Neuronal stem cell (in vitro differentiated cells): ENCODE measurements at regions not wholly inside any gene's neighbourhood (a gene's known extent, or its start where the extent isn't known, plus 50 kb on each side); places are given as distances from the start of the nearest gene placed in this dataset.
A peak's percentile ranks its signal among the peaks of the same experiment; 100 is the strongest.

ENCODE experiments used
- DNase-seq: peaks from one replicate; pipeline ENCODE4 v3.0.0-alpha.2; 2013; ENCODE audit warnings: low spot score
- H2AFZ ChIP-seq: one replicate; pipeline ENCODE4 v1.6.1; 2013; ENCODE audit warnings: mild to moderate bottlenecking, low read length, inconsistent platforms
- H2AK5ac ChIP-seq: 2 replicates; pipeline ENCODE4 v1.6.1; 2013; ENCODE audit warnings: low read depth, mild to moderate bottlenecking, inconsistent platforms, low read length, moderate library complexity, mixed read lengths
- H2BK120ac ChIP-seq: 2 replicates; pipeline ENCODE4 v1.6.1; 2013; ENCODE audit warnings: low read depth, mild to moderate bottlenecking, inconsistent platforms, low read length, moderate library complexity, mixed read lengths
- H2BK12ac ChIP-seq: one replicate; pipeline ENCODE4 v1.6.1; 2013; ENCODE audit warnings: low read length, inconsistent platforms
- H2BK15ac ChIP-seq: 2 replicates; pipeline ENCODE4 v1.6.1; 2013; ENCODE audit warnings: mild to moderate bottlenecking, low read length, inconsistent platforms, mixed read lengths
- H2BK5ac ChIP-seq: one replicate; pipeline ENCODE4 v1.6.1; 2013; ENCODE audit warnings: inconsistent platforms, mild to moderate bottlenecking, low read length, moderate library complexity
- H3K14ac ChIP-seq: one replicate; pipeline ENCODE4 v1.6.1; 2013; ENCODE audit warnings: low read length, inconsistent platforms
- H3K18ac ChIP-seq: 2 replicates; pipeline ENCODE4 v1.6.1; 2013; ENCODE audit warnings: low read length, inconsistent platforms
- H3K23ac ChIP-seq: 2 replicates; pipeline ENCODE4 v1.6.1; 2013; ENCODE audit warnings: low read depth, mild to moderate bottlenecking, mixed read lengths, low read length, inconsistent platforms; ENCODE audit not compliant: poor library complexity
- H3K27ac ChIP-seq: replicated peaks from 3 replicates; pipeline ENCODE4 v1.5.1; 2013; ENCODE audit warnings: low read length, inconsistent platforms
- H3K27me3 ChIP-seq, 3 experiments: 2 replicates each; pipeline ENCODE4 v1.6.1; 2013; ENCODE audit warnings: low read length in 3 of 3, mild to moderate bottlenecking in 2 of 3, inconsistent platforms in 1 of 3, low read depth in 1 of 3, mixed read lengths in 1 of 3, moderate library complexity in 1 of 3; ENCODE audit not compliant: control insufficient read depth in 3 of 3, insufficient read depth in 3 of 3
- H3K36me3 ChIP-seq, 2 donors: replicated peaks in 1 of 2; 2 replicates each; pipeline ENCODE4 v1.6.1; 2013; ENCODE audit warnings: low read length in 2 of 2; ENCODE audit not compliant: control insufficient read depth in 2 of 2, insufficient read depth in 2 of 2
- H3K4ac ChIP-seq: 2 replicates; pipeline ENCODE4 v1.6.1; 2013; ENCODE audit warnings: inconsistent platforms, mild to moderate bottlenecking, low read length, moderate library complexity
- H3K4me1 ChIP-seq, 2 donors: 1 replicate in 1 of 2; 2 replicates in 1 of 2; pipeline ENCODE4 v1.6.1; 2013; ENCODE audit warnings: low read length in 2 of 2, low read depth in 1 of 2; ENCODE audit not compliant: control insufficient read depth in 2 of 2, insufficient read depth in 1 of 2
- H3K4me2 ChIP-seq: one replicate; pipeline ENCODE4 v1.6.1; 2013; ENCODE audit warnings: mild to moderate bottlenecking, low read length, inconsistent platforms; ENCODE audit not compliant: insufficient read depth, poor library complexity, severe bottlenecking
- H3K4me3 ChIP-seq, 2 donors: 2 replicates each; pipeline ENCODE4 v1.5.1; 2013; ENCODE audit warnings: low read length in 2 of 2, mild to moderate bottlenecking in 2 of 2, inconsistent platforms in 1 of 2, moderate library complexity in 1 of 2
- H3K79me1 ChIP-seq: one replicate; pipeline ENCODE4 v1.6.1; 2013; ENCODE audit warnings: low read depth, mild to moderate bottlenecking, inconsistent platforms, low read length, moderate library complexity
- H3K9ac ChIP-seq: one replicate; pipeline ENCODE4 v1.6.1; 2013; ENCODE audit warnings: mild to moderate bottlenecking, low read depth, low read length, inconsistent platforms; ENCODE audit not compliant: poor library complexity
- H3K9me3 ChIP-seq, 2 donors: replicated peaks in 1 of 2; 2 replicates each; pipeline versions ENCODE3 to v1.6.1; 2013; ENCODE audit warnings: low read length in 2 of 2, mild to moderate bottlenecking in 2 of 2, inconsistent platforms in 1 of 2, low read depth in 1 of 2, mixed read lengths in 1 of 2, moderate library complexity in 1 of 2; ENCODE audit not compliant: control insufficient read depth in 2 of 2, insufficient read depth in 1 of 2
- H4K8ac ChIP-seq: one replicate; pipeline ENCODE4 v1.6.1; 2013; ENCODE audit warnings: low read depth, mild to moderate bottlenecking, inconsistent platforms, low read length, moderate library complexity
- H4K91ac ChIP-seq: one replicate; pipeline ENCODE4 v1.6.1; 2013; ENCODE audit warnings: low read length, low read depth, mild to moderate bottlenecking, inconsistent platforms; ENCODE audit not compliant: poor library complexity
- WGBS, 2 donors: extraction: QIAGEN DNeasy Blood & Tissue Kit; methylation state at CpG; one replicate each; pipeline ENCODE4 v1.1.7; 2013; ENCODE audit warnings: missing lambda C conversion rate in 2 of 2, mixed read lengths in 1 of 2; ENCODE audit not compliant: insufficient read length in 2 of 2, insufficient replicate concordance in 1 of 2; ENCODE audit errors: extremely low coverage in 2 of 2; 5-methylcytosine and 5-hydroxymethylcytosine counted together

- Histone ChIP-seq H4K91ac (no peak overlapping the region), H3K27ac (no peak overlapping the region), H2BK5ac (no peak overlapping the region), H2BK120ac (no peak overlapping the region), H4K8ac (no peak overlapping the region), H3K9me3 (no peaks in the 10 kb centered on the region), H3K9ac (no peak overlapping the region), H2AK5ac (no peak overlapping the region), H3K36me3 (no peaks in the 10 kb centered on the region), H3K4me1 (no peaks in the 10 kb centered on the region), H2BK12ac (no peak overlapping the region), H3K4ac (no peak overlapping the region), H2AFZ (no peak overlapping the region), H3K18ac (no peak overlapping the region), H3K14ac (no peak overlapping the region), H2BK15ac (no peak overlapping the region), H3K23ac (no peak overlapping the region), H3K4me3 (no peak overlapping the region), H3K79me1 (no peaks in the 10 kb centered on the region), H3K27me3 (no peaks in the 10 kb centered on the region), H3K4me2 (no peak overlapping the region)
- no peak for DNase-seq
- WGBS, 2 donors: no CpG with 5 or more reads among the region's 1 CpG
Measured at GRCh38 chr15:61549727-61550126, 320.6 kb upstream of the RORA start.

GRCh38 chr15:61545763-61546162 lies 316.7 kb upstream of the RORA start:
- Histone ChIP-seq H3K27ac (no peak overlapping the region), H4K8ac (no peak overlapping the region), H3K4me2 (no peak overlapping the region), H2BK5ac (no peak overlapping the region), H3K4ac (no peak overlapping the region), H2BK15ac (no peak overlapping the region), H3K27me3 (no peaks in the 10 kb centered on the region), H2AFZ (no peak overlapping the region), H3K14ac (no peak overlapping the region), H3K9me3 (no peaks in the 10 kb centered on the region), H2BK12ac (no peak overlapping the region), H2BK120ac (no peak overlapping the region), H3K4me3 (no peak overlapping the region), H3K23ac (no peak overlapping the region), H3K36me3 (no peaks in the 10 kb centered on the region), H3K9ac (no peak overlapping the region), H3K18ac (no peak overlapping the region), H3K4me1 (no peaks in the 10 kb centered on the region), H4K91ac (no peak overlapping the region), H3K79me1 (no peaks in the 10 kb centered on the region), H2AK5ac (no peak overlapping the region)
- no CpG with 5 or more reads among the region's 5 CpGs for WGBS, 2 donors
- DNase-seq: no peak

- no peak overlapping the region for H2AK5ac ChIP-seq
- no peaks in the 10 kb centered on the region for H3K27me3 ChIP-seq
- H3K4me1 ChIP-seq: peaks cover 0 to 10% of the 10 kb centered on the region in 2 donors
- DNase-seq: no peak
- WGBS, 2 donors: no CpG with 5 or more reads among the region's 1 CpG
- no peaks in the 10 kb centered on the region for H3K79me1 ChIP-seq
- no peaks in the 10 kb centered on the region for H3K9me3 ChIP-seq
- no peak overlapping the region for H3K4me2 ChIP-seq
- no peak overlapping the region for H2BK12ac ChIP-seq
- H4K8ac ChIP-seq: no peak overlapping the region
- H2BK120ac ChIP-seq: no peak overlapping the region
- H4K91ac ChIP-seq: no peak overlapping the region
- no peaks in the 10 kb centered on the region for H3K36me3 ChIP-seq
- no peak overlapping the region for H3K18ac ChIP-seq
- no peak overlapping the region for H3K27ac ChIP-seq
- H2AFZ ChIP-seq: no peak overlapping the region
- no peak overlapping the region for H3K9ac ChIP-seq
- H2BK5ac ChIP-seq: no peak overlapping the region
- no peak overlapping the region for H3K23ac ChIP-seq
- H3K4me3 ChIP-seq: no peak overlapping the region
- no peak overlapping the region for H3K4ac ChIP-seq
- no peak overlapping the region for H2BK15ac ChIP-seq
- no peak overlapping the region for H3K14ac ChIP-seq
Measured at GRCh38 chr15:61541516-61541915, 312.4 kb upstream of the RORA start.

- no CpG with 5 or more reads among the region's 3 CpGs for WGBS, 2 donors
- no peak overlapping the region for H3K27ac ChIP-seq
- no peak overlapping the region for H3K14ac ChIP-seq
Measured at GRCh38 chr15:61537337-61537736, 308.2 kb upstream of the RORA start.

More at GRCh38 chr15:61537337-61537736, 308.2 kb upstream of the RORA start:
- H3K27me3 ChIP-seq: no peaks in the 10 kb centered on the region
- no peak overlapping the region for H3K18ac ChIP-seq
- H3K4me3 ChIP-seq: no peak overlapping the region
- H4K8ac ChIP-seq: no peak overlapping the region
- no peak overlapping the region for H2BK5ac ChIP-seq
- no peak overlapping the region for H2BK12ac ChIP-seq
- no peak overlapping the region for H3K23ac ChIP-seq
- H2AK5ac ChIP-seq: no peak overlapping the region
- no peak overlapping the region for H3K4me2 ChIP-seq
- DNase-seq: peak; percentile 41
- no peak overlapping the region for H2BK15ac ChIP-seq
- no peak overlapping the region for H2BK120ac ChIP-seq
- H2AFZ ChIP-seq: no peak overlapping the region
- H3K9me3 ChIP-seq: no peaks in the 10 kb centered on the region
- H3K9ac ChIP-seq: no peak overlapping the region
- H3K4me1 ChIP-seq: peaks cover 2 to 23% of the 10 kb centered on the region in 2 donors
- no peaks in the 10 kb centered on the region for H3K36me3 ChIP-seq
- H3K79me1 ChIP-seq: no peaks in the 10 kb centered on the region
- H3K4ac ChIP-seq: no peak overlapping the region
- H4K91ac ChIP-seq: no peak overlapping the region
